HEK293T (cell line): ENCODE measurements at regions not wholly inside any gene's neighbourhood (a gene's known extent, or its start where the extent isn't known, plus 50 kb on each side); places are given as distances from the start of the nearest gene placed in this dataset.

ENCODE experiments used
- FOXK2 ChIP-seq: fragments of 450-650 bp; IDR thresholded peaks from 2 replicates; pipeline ENCODE4 v1.6.1; 2016; ENCODE audit warnings: mild to moderate bottlenecking
- FOXM1 ChIP-seq: fragments of 450-650 bp; IDR thresholded peaks from 2 replicates; pipeline ENCODE4 v1.6.1; 2017; ENCODE audit warnings: mild to moderate bottlenecking, borderline replicate concordance
- SP1 ChIP-seq: fragments of 450-650 bp; IDR thresholded peaks from 2 replicates; pipeline ENCODE4 v1.6.1; 2017
- TARDBP ChIP-seq: fragments of 450-650 bp; IDR thresholded peaks from 2 replicates; pipeline ENCODE4 v1.6.1; 2016

DNA sequence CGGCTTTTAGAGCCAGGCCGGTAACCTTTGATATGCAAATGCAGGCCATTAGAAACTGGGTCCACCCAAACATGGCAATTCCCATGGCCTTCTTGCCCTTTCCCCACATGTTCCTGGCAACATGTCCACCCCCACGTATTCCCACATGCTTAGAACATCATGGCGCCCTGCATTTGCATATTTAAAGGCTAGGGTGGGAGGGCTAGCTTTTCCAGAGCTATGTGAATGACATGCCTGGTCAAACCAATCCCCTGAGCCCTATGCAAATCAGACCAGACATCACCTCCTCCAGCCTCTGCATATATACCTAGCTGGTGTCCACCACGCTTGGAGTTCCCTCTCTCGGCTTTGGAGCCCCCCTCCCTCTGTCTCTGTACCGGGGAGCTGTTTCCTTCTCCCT is 481.9 kb downstream of the CDH2 start:
- TF ChIP-seq FOXM1 (no peak), FOXK2 (no peak), SP1 (no peak), TARDBP (no peak)
